ENCODE measurements at regions not wholly inside any gene's neighbourhood (a gene's known extent, or its start where the extent isn't known, plus 50 kb on each side); places are given as distances from the start of the nearest gene placed in this dataset.

DNA sequence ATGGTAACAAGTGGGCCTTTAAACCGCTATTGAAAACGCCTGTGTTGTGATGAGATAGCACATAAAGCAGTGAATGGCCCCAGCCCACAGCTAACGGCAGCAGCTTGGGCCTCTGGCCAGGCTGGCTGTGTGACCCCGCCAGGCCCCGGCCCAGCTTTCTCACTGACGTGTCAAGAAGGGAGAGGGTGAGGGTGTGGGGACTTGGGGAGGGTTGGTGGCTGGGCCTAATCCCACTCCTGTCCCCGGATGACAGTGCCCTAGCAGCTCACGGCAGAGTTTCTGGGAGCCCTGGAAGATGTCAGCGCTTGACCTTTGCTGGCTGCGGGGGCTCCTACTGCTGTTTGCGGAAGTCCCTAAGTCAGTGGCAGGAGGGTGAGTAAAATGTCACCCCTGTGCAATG is 88.9 kb upstream of the SHH start:
- DNase-seq: no peak

DNA sequence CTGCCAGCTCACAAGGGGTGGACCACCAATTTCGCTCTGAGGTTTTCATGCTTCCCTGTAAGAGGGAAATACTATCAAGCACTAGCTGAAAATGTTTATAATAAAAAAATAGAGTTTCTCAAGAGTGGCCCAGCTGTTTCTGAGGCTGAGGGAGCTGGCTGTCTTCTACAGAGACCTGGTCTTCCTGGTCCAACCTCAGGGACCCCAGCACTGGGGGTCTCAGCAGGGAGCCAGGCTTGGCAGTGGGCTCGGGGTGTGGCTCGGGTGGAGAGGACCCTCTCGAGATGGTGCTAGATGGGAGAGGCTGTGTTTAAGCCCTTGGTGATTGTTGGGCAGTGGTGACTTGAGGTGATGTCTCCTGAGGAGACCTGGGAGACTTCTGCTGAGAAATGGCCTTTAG is 87.3 kb upstream of the SHH start:
- no peak for DNase-seq

DNA sequence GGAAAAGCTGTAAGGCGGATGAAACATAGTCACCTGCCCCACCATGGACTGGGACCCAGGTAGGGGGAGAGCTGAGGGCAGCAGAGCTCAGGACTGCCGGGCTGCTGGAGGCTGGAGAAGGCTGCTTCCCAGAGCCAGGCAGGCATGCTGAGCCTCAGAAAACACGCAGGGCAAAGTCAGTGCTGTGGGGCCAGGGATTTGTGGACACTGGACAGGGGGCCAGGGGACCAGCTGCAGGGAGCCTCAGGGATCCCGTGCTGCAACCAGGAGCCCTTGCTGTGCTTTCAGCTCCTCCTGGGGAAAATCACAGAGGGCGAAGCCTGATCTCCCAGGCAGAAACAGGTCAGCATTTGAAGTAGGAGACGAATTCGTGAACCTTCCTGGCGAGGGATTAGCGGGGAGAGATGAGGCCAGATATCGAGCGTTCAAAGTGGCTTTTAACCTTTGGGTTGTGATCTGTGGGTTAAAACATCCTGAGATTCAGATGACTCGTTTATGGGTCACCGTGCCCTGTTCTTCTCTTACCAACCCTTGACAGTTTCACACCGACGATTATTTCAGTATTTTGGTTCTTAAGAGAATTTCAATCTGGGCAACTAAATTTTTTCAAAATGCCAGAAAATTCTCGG is 85.6 kb upstream of the SHH start:
- no peak for DNase-seq

DNA sequence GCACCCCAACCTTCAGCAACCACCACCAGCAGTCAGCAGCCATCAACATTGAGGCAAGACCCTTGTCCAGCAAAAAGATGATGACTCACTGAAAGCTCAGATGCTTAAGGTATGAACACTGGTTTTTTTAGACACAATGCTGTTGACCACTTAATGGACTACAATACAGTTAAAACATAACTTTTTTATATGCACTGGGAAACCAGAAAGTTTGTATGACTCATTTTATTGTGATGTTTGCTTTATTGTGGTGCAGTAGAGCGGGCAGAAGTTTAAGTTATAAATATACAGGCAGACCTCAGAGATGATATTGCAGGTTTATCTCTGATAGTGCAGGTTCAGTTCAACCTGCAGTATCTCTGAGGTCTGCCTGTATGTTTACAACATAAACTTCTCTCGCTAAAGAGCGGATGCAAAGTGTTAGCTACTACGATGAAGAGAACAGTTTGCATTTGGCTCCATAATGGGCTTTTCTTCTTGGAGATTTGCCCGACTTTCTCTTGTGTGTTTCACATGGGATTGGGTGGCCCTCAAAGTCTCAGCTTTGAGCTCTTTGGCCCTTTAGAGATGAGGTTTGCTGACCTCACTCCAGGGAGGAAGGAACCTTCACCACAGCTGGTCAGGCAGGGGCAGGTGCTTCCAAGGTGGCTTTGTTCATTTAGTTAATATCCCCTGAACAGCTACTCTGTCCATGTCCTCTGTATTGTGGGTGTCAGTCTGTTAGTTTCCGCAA is 84.4 kb upstream of the SHH start:
- DNase-seq: no peak

GRCh38 chr7:155893664-155894063 is 81.4 kb upstream of the SHH start:
- no peak for DNase-seq

DNA sequence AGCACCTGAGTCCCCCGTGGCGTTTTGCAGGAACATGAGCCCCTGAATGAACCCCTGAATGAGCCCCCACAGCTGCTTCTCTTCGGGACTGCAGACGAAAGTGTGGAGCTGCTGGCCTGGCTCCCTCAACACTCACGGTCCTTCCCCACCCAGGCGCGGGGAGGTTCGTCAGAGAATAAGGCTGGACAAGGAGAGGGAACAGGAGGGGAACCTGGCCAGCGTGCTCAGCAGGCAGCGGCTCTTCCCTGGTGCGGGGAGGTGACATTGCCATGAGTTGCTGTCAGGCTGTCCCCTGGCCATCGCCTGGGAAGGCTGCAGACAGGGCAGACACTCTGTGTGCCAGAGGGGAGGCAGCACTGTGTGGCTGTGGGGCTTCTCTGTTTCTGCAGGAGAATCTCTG is 80.9 kb upstream of the SHH start:
- no peak for DNase-seq

GRCh38 chr7:155889636-155890511 is 77.6 kb upstream of the SHH start:
- DNase-seq: no peak

GRCh38 chr7:155887174-155887525 is 74.9 kb upstream of the SHH start:
- no peak for DNase-seq

GRCh38 chr7:155886391-155887173 is 74.3 kb upstream of the SHH start:
- no peak for DNase-seq

GRCh38 chr7:155885167-155886155 is 73.2 kb upstream of the SHH start:
- no peak for DNase-seq

DNA sequence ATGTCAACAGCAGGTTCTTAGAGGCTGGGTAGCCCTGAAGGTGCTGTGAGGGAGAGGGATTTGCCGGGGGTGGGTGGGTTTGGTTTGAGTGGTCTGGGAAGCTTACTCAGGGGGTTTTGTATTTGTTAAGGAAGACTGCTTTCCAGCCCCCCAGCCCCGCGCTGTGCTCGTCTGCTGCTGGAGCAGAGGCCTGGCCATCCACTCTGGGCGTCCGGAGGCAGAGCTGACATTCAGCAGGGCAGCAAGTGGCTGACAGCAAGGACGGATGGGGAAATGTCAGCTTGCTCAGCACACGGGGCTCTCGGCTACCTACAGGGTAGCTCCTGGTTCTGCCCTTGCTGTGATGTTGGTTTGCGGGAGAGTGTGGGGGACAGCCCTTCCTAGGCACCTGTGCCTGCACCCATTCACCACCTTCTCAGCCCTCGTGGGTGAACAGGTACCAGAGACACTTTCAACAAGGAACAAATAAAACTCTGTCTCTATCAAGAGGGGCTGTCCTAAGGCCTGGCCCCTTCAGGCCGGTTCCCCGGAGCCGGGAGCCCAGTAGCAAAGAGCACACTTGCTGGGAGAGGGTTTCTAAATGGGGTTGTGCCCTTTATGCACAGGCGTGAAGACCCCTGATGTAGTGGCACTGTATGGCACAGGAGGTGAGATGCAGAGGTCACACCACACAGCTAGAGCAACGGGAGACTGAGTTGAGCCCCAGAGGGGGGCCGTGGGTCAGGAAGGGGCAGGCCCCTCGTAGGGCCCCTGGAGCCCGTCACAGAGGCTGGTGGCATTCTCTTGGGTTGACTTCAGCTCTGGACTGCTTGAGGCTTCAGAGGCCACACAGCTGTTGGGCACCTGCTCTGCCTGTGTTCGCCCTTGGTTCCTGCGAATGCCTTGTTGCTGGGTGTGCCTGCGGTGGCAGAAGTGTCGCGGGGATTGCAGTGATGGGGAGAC is 72.2 kb upstream of the SHH start:
- DNase-seq: no peak

DNA sequence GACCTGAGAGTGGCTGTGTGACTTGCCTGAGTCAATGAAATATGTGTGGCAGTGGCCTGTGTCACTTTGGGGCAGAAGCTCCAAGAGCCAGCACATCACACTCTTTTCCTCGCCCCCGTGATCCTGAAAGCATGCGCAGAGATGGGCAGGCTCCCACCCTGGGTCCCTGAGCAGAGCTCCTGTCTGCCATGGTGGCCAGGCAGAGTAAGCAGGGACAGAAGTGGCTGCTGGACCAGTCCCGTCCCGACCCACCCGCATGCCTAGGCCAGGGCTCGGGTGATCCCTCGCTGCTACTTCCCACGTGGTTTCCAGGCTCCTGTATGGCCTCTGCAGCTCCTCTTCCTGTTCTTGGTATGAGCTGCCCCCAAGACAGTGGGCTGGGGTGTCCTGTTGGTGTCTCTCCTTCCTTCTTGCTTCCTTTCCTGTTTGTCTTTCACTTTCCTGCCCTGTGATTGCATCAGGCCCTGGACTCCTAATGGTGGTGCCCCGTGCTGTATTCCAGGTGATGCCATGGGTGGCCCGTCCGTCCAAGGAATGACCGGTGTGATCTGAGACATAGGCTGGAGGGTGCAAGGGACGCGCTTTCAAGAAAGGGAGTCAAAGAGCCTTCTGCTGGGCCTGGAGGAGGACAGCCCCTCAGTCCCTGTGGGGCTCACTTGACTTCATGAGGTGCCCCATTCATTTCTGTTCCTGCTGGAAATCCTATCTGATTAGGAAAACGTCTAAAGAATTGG is 71.4 kb upstream of the SHH start:
- DNase-seq: no peak

- no peak for DNase-seq
Observed at GRCh38 chr7:155882596-155882995, 70.3 kb upstream of the SHH start.

- no peak for DNase-seq
Observed at GRCh38 chr7:155881471-155882350, 69.4 kb upstream of the SHH start.

GRCh38 chr7:155880721-155881120 is 68.5 kb upstream of the SHH start:
- DNase-seq: no peak

DNA sequence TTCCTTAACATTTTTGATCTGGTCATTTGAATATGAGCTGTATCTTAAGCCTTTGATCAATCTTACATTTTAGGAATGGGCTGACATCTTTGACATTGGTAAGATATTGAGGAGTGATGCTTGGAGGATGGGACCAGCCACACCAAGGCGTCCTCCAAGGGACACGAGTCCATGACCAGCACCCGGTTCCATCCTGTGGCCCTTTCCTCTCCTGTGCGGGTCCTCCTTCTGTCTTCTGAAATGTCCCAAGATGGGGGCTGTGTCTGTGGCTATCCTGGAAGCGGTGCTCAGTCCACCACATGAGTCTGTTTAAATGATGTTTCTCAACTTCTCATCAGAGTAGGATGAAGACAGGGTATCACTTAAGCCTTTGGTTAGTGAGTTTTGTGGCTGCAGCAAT is 67.3 kb upstream of the SHH start:
- no peak for DNase-seq

DNA sequence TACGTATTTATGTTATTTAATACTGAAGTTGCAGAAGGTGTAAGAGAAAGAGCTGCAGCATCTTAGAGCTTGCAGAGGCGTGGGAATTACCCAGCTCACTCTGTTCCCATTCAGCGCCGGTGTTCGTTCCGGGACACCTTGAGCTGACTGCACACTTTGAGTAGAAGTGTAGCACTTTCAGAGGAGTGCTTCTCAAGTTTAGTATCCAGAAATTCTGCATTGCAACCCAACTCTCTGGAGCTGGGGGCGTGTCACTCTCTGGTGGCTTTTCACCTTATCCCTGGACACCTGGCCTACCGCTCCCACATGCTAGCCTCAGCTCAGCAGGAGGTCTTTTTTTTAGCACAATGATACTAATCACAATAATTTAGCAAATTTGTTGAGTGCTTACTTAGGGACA is 66.4 kb upstream of the SHH start:
- no peak for DNase-seq

- no peak for DNase-seq
Observed at GRCh38 chr7:155878250-155878649, 66.0 kb upstream of the SHH start.

GRCh38 chr7:155877167-155877566 is 64.9 kb upstream of the SHH start:
- DNase-seq: no peak
